Common myeloid progenitor, CD34-positive (primary cell): ENCODE measurements at regions not wholly inside any gene's neighbourhood (a gene's known extent, or its start where the extent isn't known, plus 50 kb on each side); places are given as distances from the start of the nearest gene placed in this dataset.

Experiments
- CTCF ChIA-PET: fragments of 350-600 bp; sonication (Branson Sonifier 250); formaldehyde crosslinking; loops from one replicate; lab custom pipeline; 2021; ENCODE audit warnings: antibody characterized with exemption; lab: Charles Lee
- POLR2A ChIA-PET: fragments of 350-600 bp; sonication (Branson Sonifier 250); formaldehyde crosslinking; loops from one replicate; lab custom pipeline; 2021; ENCODE audit warnings: antibody characterized with exemption; lab: Charles Lee
- DNase-seq, 3 donors: peaks; one replicate each; pipeline versions ENCODE4 v3.0.0 to v3.0.0-alpha.2; 2013
- H3K27ac ChIP-seq, 2 experiments: 1 replicate in 1 of 2; 2 replicates in 1 of 2; pipeline ENCODE4 v1.7.0; 2013; ENCODE audit warnings: inconsistent platforms in 2 of 2, low read length in 2 of 2, mild to moderate bottlenecking in 2 of 2, low read depth in 1 of 2, moderate library complexity in 1 of 2; ENCODE audit not compliant: severe bottlenecking in 2 of 2, insufficient read depth in 1 of 2, poor library complexity in 1 of 2
- H3K27me3 ChIP-seq, 5 experiments: replicated peaks in 2 of 5; 1 replicate in 3 of 5; 2 replicates in 2 of 5; pipeline versions ENCODE4 v1.6.1 to v1.7.0; 2013; ENCODE audit warnings: low read length in 4 of 5, mild to moderate bottlenecking in 2 of 5, moderate library complexity in 2 of 5, inconsistent platforms in 1 of 5; ENCODE audit not compliant: insufficient read depth in 5 of 5, control insufficient read depth in 4 of 5
- H3K36me3 ChIP-seq, 4 experiments: 1 replicate in 2 of 4; 2 replicates in 2 of 4; pipeline versions ENCODE4 v1.6.1 to v1.7.0; 2013; ENCODE audit warnings: low read length in 3 of 4, control low read depth in 1 of 4, mild to moderate bottlenecking in 1 of 4; ENCODE audit not compliant: control insufficient read depth in 4 of 4, insufficient read depth in 4 of 4
- H3K4me1 ChIP-seq, 4 experiments: 1 replicate in 3 of 4; 2 replicates in 1 of 4; pipeline versions ENCODE4 v1.6.1 to v1.7.1; 2013; ENCODE audit warnings: low read length in 3 of 4, mild to moderate bottlenecking in 3 of 4, control low read depth in 1 of 4, inconsistent platforms in 1 of 4, moderate library complexity in 1 of 4; ENCODE audit not compliant: control insufficient read depth in 4 of 4, insufficient read depth in 4 of 4; ENCODE audit errors: control extremely low read depth in 1 of 4
- H3K4me3 ChIP-seq, 7 experiments: 1 replicate in 4 of 7; 2 replicates in 3 of 7; pipeline versions ENCODE4 v1.5.1 to v1.7.0; 2013; ENCODE audit warnings: mild to moderate bottlenecking in 7 of 7, low read length in 6 of 7, moderate library complexity in 6 of 7, inconsistent platforms in 2 of 7, low read depth in 2 of 7, control low read depth in 1 of 7; ENCODE audit not compliant: insufficient read depth in 4 of 7, control insufficient read depth in 1 of 7; ENCODE audit errors: extremely low read depth in 1 of 7
- H3K9me3 ChIP-seq, 5 experiments: 1 replicate in 4 of 5; 2 replicates in 1 of 5; pipeline versions ENCODE4 v1.6.1 to v1.7.1; 2013; ENCODE audit warnings: low read length in 4 of 5, mild to moderate bottlenecking in 2 of 5, inconsistent platforms in 1 of 5, low read depth in 1 of 5, moderate library complexity in 1 of 5; ENCODE audit not compliant: control insufficient read depth in 4 of 5, insufficient read depth in 2 of 5; ENCODE audit errors: control extremely low read depth in 1 of 5
- WGBS: methylation state at CpG from one replicate; pipeline ENCODE4 v1.1.5; 2013; ENCODE audit not compliant: insufficient coverage; 5-methylcytosine and 5-hydroxymethylcytosine counted together

GRCh38 chr3:21893242-21893641 lies 142.2 kb upstream of the ZNF385D start:
- peak in 2 of 3 donors; percentile 28 to 59 for DNase-seq

GRCh38 chr3:21894459-21895340 lies 143.7 kb upstream of the ZNF385D start:
- no peaks in the 10 kb centered on the region for H3K4me1 ChIP-seq
- no peak overlapping the region for H3K4me3 ChIP-seq
- no peak overlapping the region for H3K27ac ChIP-seq
- 100% methylated on average over 2 of the region's 3 CpGs for WGBS
- CTCF ChIA-PET: interaction anchor here (1.0 to 1.9 kb wide), 2 partner anchors 143 to 1669 kb away, joined by 4 to 5 read pairs; no protein-coding TSS in a partner anchor
- POLR2A ChIA-PET: no interaction called here
- no peaks in the 10 kb centered on the region for H3K27me3 ChIP-seq
- no peaks in the 10 kb centered on the region for H3K9me3 ChIP-seq
- no peaks in the 10 kb centered on the region for H3K36me3 ChIP-seq
- peak; percentile 28 to 51 (median 32) for DNase-seq

More at GRCh38 chr3:21893242-21893641, 142.2 kb upstream of the ZNF385D start:
- no peaks in the 10 kb centered on the region for H3K36me3 ChIP-seq
- H3K27me3 ChIP-seq: no peaks in the 10 kb centered on the region
- no peaks in the 10 kb centered on the region for H3K4me1 ChIP-seq
- CTCF ChIA-PET: interaction anchor here (0.7 to 1.2 kb wide), 4 partner anchors 129 to 1552 kb away, joined by 3 to 4 read pairs (median 3); no protein-coding TSS in a partner anchor
- POLR2A ChIA-PET: no interaction called here
- H3K4me3 ChIP-seq: no peak overlapping the region
- WGBS: no CpG with 5 or more reads among the region's 3 CpGs
- no peak overlapping the region for H3K27ac ChIP-seq
- no peaks in the 10 kb centered on the region for H3K9me3 ChIP-seq

GRCh38 chr3:21898316-21898715 lies 147.3 kb upstream of the ZNF385D start:
- ChIA-PET POLR2A (no interaction called here), CTCF (no interaction called here)
- H3K27ac ChIP-seq: no peak overlapping the region
- H3K36me3 ChIP-seq: peaks cover 0 to 3% (median 0%) of the 10 kb centered on the region in 4 experiments
- H3K27me3 ChIP-seq: peaks cover 0 to 3% (median 0%) of the 10 kb centered on the region in 5 experiments
- no peaks in the 10 kb centered on the region for H3K4me1 ChIP-seq
- H3K9me3 ChIP-seq: no peaks in the 10 kb centered on the region
- H3K4me3 ChIP-seq: no peak overlapping the region
- DNase-seq: no peak

- peaks cover 0 to 3% (median 0%) of the 10 kb centered on the region in 5 experiments for H3K27me3 ChIP-seq
- DNase-seq: no peak
- H3K27ac ChIP-seq: no peak overlapping the region
- no peaks in the 10 kb centered on the region for H3K4me1 ChIP-seq
- peaks cover 0 to 5% (median 0%) of the 10 kb centered on the region in 4 experiments for H3K36me3 ChIP-seq
- WGBS: 100% methylated on average over 1 of the region's 4 CpGs
- no peak overlapping the region for H3K4me3 ChIP-seq
- no peaks in the 10 kb centered on the region for H3K9me3 ChIP-seq
- POLR2A ChIA-PET: no interaction called here
- CTCF ChIA-PET: no interaction called here
Observed at GRCh38 chr3:21901484-21901883, 150.5 kb upstream of the ZNF385D start.

GRCh38 chr3:21902956-21903355 lies 151.9 kb upstream of the ZNF385D start:
- Histone ChIP-seq H3K9me3 (no peaks in the 10 kb centered on the region), H3K27ac (no peak overlapping the region), H3K27me3 (peaks cover 0 to 3% (median 0%) of the 10 kb centered on the region in 5 experiments), H3K4me3 (no peak overlapping the region), H3K36me3 (peaks cover 0 to 6% (median 0%) of the 10 kb centered on the region in 4 experiments), H3K4me1 (no peaks in the 10 kb centered on the region)
- POLR2A ChIA-PET: no interaction called here
- WGBS: 94% methylated on average over 2 of the region's 4 CpGs
- DNase-seq: no peak
- CTCF ChIA-PET: interaction anchor here (0.6 kb wide), 1 partner anchor 34 kb away, joined by 3 read pairs; no protein-coding TSS in a partner anchor

- DNase-seq: no peak
- 82% methylated on average over 2 of the region's 3 CpGs for WGBS
- no peak overlapping the region for H3K4me3 ChIP-seq
- no peak overlapping the region for H3K27ac ChIP-seq
- H3K27me3 ChIP-seq: no peaks in the 10 kb centered on the region
- no peaks in the 10 kb centered on the region for H3K9me3 ChIP-seq
- ChIA-PET POLR2A (no interaction called here), CTCF (no interaction called here)
- no peaks in the 10 kb centered on the region for H3K4me1 ChIP-seq
- peaks cover 0 to 3% (median 0%) of the 10 kb centered on the region in 4 experiments for H3K36me3 ChIP-seq
Observed at GRCh38 chr3:21909096-21909495, 158.1 kb upstream of the ZNF385D start.

GRCh38 chr3:21912711-21913110 lies 161.7 kb upstream of the ZNF385D start:
- no peaks in the 10 kb centered on the region for H3K4me1 ChIP-seq
- H3K4me3 ChIP-seq: no peak overlapping the region
- no peaks in the 10 kb centered on the region for H3K9me3 ChIP-seq
- no CpG with 5 or more reads among the region's 1 CpG for WGBS
- ChIA-PET CTCF (no interaction called here), POLR2A (no interaction called here)
- DNase-seq: no peak
- no peaks in the 10 kb centered on the region for H3K27me3 ChIP-seq
- H3K27ac ChIP-seq: no peak overlapping the region
- no peaks in the 10 kb centered on the region for H3K36me3 ChIP-seq
